ENCODE measurements at regions not wholly inside any gene's neighbourhood (a gene's known extent, or its start where the extent isn't known, plus 50 kb on each side); places are given as distances from the start of the nearest gene placed in this dataset.

DNA sequence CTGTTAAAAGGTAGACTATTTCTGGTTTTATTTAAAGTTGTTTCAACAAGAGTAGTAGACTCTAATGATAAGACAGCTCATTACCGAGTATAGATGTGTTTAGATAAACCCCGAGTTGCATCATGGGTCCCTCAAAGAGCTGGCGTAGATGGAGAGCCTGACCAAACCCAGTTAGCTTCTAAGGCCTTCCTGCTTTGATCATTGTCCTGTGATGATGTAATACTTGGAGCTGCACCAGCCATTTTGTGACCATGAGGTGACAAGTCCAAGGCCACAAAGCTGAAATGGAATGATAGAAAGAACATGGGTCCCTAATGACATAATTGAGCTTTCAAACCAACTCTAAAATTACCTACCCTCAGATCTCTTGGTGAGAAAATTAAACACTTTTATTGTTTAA, 66.6 kb upstream of the TAB3 start:
- no peak for DNase-seq (ENCODE audit: low read depth)
- TF ChIP-seq, protein P1, sequence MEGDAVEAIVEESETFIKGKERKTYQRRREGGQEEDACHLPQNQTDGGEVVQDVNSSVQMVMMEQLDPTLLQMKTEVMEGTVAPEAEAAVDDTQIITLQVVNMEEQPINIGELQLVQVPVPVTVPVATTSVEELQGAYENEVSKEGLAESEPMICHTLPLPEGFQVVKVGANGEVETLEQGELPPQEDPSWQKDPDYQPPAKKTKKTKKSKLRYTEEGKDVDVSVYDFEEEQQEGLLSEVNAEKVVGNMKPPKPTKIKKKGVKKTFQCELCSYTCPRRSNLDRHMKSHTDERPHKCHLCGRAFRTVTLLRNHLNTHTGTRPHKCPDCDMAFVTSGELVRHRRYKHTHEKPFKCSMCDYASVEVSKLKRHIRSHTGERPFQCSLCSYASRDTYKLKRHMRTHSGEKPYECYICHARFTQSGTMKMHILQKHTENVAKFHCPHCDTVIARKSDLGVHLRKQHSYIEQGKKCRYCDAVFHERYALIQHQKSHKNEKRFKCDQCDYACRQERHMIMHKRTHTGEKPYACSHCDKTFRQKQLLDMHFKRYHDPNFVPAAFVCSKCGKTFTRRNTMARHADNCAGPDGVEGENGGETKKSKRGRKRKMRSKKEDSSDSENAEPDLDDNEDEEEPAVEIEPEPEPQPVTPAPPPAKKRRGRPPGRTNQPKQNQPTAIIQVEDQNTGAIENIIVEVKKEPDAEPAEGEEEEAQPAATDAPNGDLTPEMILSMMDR (IDR thresholded peaks at IDR 0.05; ENCODE audit: low read depth, low read length, missing control alignments) = no peak
- H3K4me3 ChIP-seq (ENCODE audit: low read depth, low read length) = no peak overlapping the region
- in situ Hi-C loops (cut with HindIII; ENCODE audit: low sequenced_read_pairs) = no loop called here

DNA sequence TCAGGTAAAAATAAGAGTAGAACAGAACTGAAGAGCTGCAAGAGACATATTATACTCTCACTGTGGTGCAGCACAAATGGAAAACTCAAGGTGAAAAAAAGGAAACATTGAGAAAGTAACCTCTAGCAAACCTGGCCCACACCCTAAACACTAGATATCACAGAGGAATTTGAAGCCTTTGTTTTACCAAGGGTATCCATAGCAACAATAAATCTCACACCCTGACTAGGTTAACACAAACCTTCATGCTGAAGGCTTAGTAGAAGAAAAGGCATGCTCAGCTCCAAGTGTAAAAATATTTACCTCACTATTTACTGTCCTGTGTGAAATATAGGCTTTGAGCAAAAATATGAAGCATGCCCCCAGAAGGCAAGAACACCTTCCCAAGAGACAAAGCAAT, 61.9 kb upstream of the TAB3 start:
- H3K4me3 ChIP-seq (ENCODE audit: low read depth, low read length) = no peak overlapping the region
- DNase-seq (ENCODE audit: low read depth) = no peak
- in situ Hi-C loops (cut with HindIII; ENCODE audit: low sequenced_read_pairs) = no loop called here
- TF ChIP-seq, protein P1 (IDR thresholded peaks at IDR 0.05; ENCODE audit: low read depth, low read length, missing control alignments) = no peak

DNA sequence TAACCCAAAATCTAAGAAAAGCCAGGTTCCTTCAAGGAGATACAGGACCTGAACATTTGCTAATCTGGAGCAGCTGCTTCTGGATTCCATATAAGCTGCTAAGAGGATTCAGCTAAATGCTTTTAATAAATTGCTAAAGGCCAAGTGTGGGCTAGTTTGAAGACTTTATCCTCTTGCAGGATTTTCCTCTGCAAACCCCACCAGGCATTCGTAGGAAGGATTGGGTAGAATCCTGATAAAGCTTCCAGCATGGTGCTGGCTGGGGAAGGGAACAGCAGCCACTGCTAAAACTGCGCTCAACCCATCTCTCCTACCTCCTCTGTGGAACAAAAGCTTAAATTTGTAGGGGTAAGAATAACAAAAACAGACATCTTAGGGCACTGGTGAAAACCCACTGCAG, 61.3 kb upstream of the TAB3 start:
- in situ Hi-C loops (cut with HindIII; ENCODE audit: low sequenced_read_pairs) = no loop called here
- TF ChIP-seq, protein P1 (IDR thresholded peaks at IDR 0.05; ENCODE audit: low read depth, low read length, missing control alignments) = no peak
- no peak overlapping the region for H3K4me3 ChIP-seq (ENCODE audit: low read depth, low read length)
- DNase-seq (ENCODE audit: low read depth) = no peak

DNA sequence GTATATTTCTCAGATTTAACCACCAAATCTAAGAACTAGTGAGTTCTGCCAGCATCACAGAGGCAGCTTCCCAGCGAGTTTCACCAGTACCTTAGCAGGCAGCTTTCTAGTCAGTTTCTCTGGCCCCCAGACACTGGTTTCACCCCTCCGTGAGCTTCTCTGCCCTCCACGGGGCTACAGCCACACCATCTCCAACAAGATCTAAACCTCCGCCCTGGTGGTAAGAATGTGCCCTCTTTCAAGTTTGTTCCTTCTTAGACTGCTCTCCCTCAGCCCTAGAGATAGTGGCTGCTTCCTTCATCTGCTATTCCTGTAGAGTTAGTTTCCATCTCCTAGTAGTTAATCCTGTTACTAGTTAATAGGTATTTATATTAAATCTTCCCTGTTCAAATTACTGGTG, 60.5 kb upstream of the TAB3 start:
- in situ Hi-C loops (cut with HindIII; ENCODE audit: low sequenced_read_pairs) = no loop called here
- TF ChIP-seq, protein P1 (IDR thresholded peaks at IDR 0.05; ENCODE audit: low read depth, low read length, missing control alignments) = no peak

DNA sequence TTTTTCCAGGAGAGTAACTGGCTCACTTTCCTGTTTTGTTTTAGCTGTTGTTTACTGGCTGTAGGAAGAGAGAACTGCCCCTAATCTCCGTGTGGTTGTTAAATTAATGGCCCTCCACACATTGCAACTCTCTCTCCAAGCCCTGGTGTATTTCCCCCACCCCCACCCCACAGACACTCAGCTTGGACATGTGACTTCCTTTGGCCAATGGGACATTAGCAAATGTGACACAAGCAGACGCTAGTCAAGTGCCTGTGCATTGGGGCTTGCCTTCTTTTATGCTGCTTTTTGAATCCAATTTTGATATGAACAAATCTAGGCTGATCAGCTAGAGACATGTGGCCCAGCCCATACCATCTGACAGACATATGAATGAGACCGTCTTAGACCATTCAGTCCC, 59.6 kb upstream of the TAB3 start:
- in situ Hi-C loops (cut with HindIII; ENCODE audit: low sequenced_read_pairs) = no loop called here
- TF ChIP-seq, protein P1 (IDR thresholded peaks at IDR 0.05; ENCODE audit: low read depth, low read length, missing control alignments) = no peak
- no peak overlapping the region for H3K4me3 ChIP-seq (ENCODE audit: low read depth, low read length)
- DNase-seq (ENCODE audit: low read depth) = no peak

More for the DNA sequence above, 60.5 kb upstream of the TAB3 start:
- no peak for DNase-seq (ENCODE audit: low read depth)
- H3K4me3 ChIP-seq (ENCODE audit: low read depth, low read length) = no peak overlapping the region

DNA sequence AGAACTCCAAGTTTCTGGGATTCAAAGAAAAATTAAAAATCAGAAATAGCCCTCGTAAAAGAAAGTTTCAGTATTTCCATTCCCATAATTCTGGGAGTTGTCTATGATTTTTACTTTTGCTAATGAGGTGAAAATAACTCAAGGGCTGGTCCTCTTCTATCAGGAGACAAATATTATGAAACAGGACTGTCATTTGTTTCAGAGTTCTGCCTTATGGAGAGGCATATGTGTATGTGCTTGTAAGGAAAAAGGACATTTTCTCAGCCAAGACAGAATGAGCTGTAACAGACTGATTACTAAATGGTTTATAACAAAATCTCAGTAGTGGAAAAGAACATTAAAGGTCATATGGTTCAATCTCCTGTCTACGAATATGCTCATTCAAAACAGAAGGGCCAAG, 59.0 kb upstream of the TAB3 start:
- no peak overlapping the region for H3K4me3 ChIP-seq (ENCODE audit: low read depth, low read length)
- in situ Hi-C loops (cut with HindIII; ENCODE audit: low sequenced_read_pairs) = no loop called here
- TF ChIP-seq, protein P1 (IDR thresholded peaks at IDR 0.05; ENCODE audit: low read depth, low read length, missing control alignments) = no peak
- DNase-seq (ENCODE audit: low read depth) = no peak

DNA sequence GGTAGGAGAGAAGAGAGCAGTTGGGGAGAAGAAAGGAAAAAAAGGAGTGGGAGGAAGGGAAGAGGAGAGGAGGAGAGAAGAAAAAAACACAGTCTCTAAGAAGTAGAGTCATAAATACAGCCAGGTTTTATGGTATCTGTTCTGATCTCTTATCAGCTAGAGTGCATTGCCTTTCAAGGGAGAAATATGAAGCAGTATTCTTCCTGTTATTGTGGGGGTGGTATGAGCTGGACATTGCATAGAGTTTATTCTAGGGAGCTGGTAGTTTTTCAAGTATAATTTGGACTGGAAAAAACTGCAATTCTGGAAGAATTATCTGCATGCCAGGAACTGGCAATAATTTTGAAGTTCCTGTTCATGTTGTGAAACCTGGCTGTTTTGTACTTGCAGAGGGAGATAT, 54.9 kb upstream of the TAB3 start:
- H3K4me3 ChIP-seq (ENCODE audit: low read depth, low read length) = no peak overlapping the region
- in situ Hi-C loops (cut with HindIII; ENCODE audit: low sequenced_read_pairs) = no loop called here
- DNase-seq (ENCODE audit: low read depth) = no peak
- TF ChIP-seq, protein P1 (IDR thresholded peaks at IDR 0.05; ENCODE audit: low read depth, low read length, missing control alignments) = no peak
